ENCODE measurements at regions not wholly inside any gene's neighbourhood (a gene's known extent, or its start where the extent isn't known, plus 50 kb on each side); places are given as distances from the start of the nearest gene placed in this dataset.

GRCh38 chr3:110859336-110859735 lies 212.3 kb upstream of the NECTIN3 start:
- DNase-seq (ENCODE audit: low read depth in 1 of 2, low spot score in 1 of 2): no peak
- Histone ChIP-seq H3K27ac (replicated peaks) (no peak overlapping the region), H3K4me3 (replicated peaks; ENCODE audit: insufficient read depth, low read length) (no peak overlapping the region), H3K27me3 (ENCODE audit: insufficient read depth, poor library complexity, severe bottlenecking) (no peaks in the 10 kb centered on the region)
- no peak for TF ChIP-seq SPI1 (IDR thresholded peaks at IDR 0.05; ENCODE audit: borderline replicate concordance, low read depth)
- no peak for TF ChIP-seq GABPA (IDR thresholded peaks at IDR 0.05; ENCODE audit: low read depth)
- TF ChIP-seq POLR2AphosphoS5 (IDR thresholded peaks at IDR 0.05; ENCODE audit: low read depth): no peak
- TF ChIP-seq CTCF (IDR thresholded peaks at IDR 0.05; ENCODE audit: insufficient read depth, low read length): no peak
- TF ChIP-seq REST (IDR thresholded peaks at IDR 0.05; ENCODE audit: insufficient replicate concordance, low read depth): no peak

- Histone ChIP-seq H3K4me3 (replicated peaks; ENCODE audit: insufficient read depth, low read length) (no peak overlapping the region), H3K27me3 (ENCODE audit: insufficient read depth, poor library complexity, severe bottlenecking) (no peaks in the 10 kb centered on the region), H3K27ac (replicated peaks) (no peak overlapping the region)
- TF ChIP-seq GABPA (IDR thresholded peaks at IDR 0.05; ENCODE audit: low read depth): no peak
- TF ChIP-seq CTCF (IDR thresholded peaks at IDR 0.05; ENCODE audit: insufficient read depth, low read length): no peak
- TF ChIP-seq REST (IDR thresholded peaks at IDR 0.05; ENCODE audit: insufficient replicate concordance, low read depth): no peak
- no peak for TF ChIP-seq SPI1 (IDR thresholded peaks at IDR 0.05; ENCODE audit: borderline replicate concordance, low read depth)
- TF ChIP-seq POLR2AphosphoS5 (IDR thresholded peaks at IDR 0.05; ENCODE audit: low read depth): no peak
- no peak for DNase-seq (ENCODE audit: low read depth in 1 of 2, low spot score in 1 of 2)
Observed at GRCh38 chr3:110859993-110860392, 211.6 kb upstream of the NECTIN3 start.

- TF ChIP-seq SPI1 (IDR thresholded peaks at IDR 0.05; ENCODE audit: borderline replicate concordance, low read depth) (no peak), CTCF (IDR thresholded peaks at IDR 0.05; ENCODE audit: insufficient read depth, low read length) (no peak), POLR2AphosphoS5 (IDR thresholded peaks at IDR 0.05; ENCODE audit: low read depth) (no peak), REST (IDR thresholded peaks at IDR 0.05; ENCODE audit: insufficient replicate concordance, low read depth) (no peak), GABPA (IDR thresholded peaks at IDR 0.05; ENCODE audit: low read depth) (no peak)
- DNase-seq (ENCODE audit: low read depth in 1 of 2, low spot score in 1 of 2): no peak
- no peak overlapping the region for H3K27ac ChIP-seq (replicated peaks)
- no peak overlapping the region for H3K4me3 ChIP-seq (replicated peaks; ENCODE audit: insufficient read depth, low read length)
- no peaks in the 10 kb centered on the region for H3K27me3 ChIP-seq (ENCODE audit: insufficient read depth, poor library complexity, severe bottlenecking)
Observed at GRCh38 chr3:110865934-110866333, 205.7 kb upstream of the NECTIN3 start.
